ENCODE measurements at regions not wholly inside any gene's neighbourhood (a gene's known extent, or its start where the extent isn't known, plus 50 kb on each side); places are given as distances from the start of the nearest gene placed in this dataset.

DNA sequence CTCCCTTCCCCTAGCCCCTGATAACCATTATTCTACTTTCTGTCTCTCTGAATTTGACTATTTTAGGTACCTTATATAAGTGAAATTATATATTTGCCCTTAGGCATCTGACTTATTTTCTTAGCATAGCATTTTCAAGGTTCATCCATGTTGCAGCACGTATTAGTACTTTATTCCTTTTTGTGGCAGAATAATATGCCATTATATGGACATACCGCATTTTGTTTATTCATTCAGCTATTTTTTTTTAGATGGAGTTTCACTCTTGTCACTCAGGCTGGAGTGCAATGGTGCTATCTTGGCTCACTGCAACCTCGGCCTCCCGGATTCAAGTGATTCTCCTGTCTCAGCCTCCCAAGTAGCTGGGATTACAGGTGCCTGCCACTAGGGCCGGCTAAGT lies 326.2 kb upstream of the PLXNA2 start:
- TF ChIP-seq, protein P1, sequence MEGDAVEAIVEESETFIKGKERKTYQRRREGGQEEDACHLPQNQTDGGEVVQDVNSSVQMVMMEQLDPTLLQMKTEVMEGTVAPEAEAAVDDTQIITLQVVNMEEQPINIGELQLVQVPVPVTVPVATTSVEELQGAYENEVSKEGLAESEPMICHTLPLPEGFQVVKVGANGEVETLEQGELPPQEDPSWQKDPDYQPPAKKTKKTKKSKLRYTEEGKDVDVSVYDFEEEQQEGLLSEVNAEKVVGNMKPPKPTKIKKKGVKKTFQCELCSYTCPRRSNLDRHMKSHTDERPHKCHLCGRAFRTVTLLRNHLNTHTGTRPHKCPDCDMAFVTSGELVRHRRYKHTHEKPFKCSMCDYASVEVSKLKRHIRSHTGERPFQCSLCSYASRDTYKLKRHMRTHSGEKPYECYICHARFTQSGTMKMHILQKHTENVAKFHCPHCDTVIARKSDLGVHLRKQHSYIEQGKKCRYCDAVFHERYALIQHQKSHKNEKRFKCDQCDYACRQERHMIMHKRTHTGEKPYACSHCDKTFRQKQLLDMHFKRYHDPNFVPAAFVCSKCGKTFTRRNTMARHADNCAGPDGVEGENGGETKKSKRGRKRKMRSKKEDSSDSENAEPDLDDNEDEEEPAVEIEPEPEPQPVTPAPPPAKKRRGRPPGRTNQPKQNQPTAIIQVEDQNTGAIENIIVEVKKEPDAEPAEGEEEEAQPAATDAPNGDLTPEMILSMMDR (IDR thresholded peaks at IDR 0.05): no peak
- no peak for TF ChIP-seq POLR2A (IDR thresholded peaks at IDR 0.05)

All from lower leg skin (tissue), 3 donors.